ENCODE measurements at regions not wholly inside any gene's neighbourhood (a gene's known extent, or its start where the extent isn't known, plus 50 kb on each side); places are given as distances from the start of the nearest gene placed in this dataset.

GRCh38 chrX:6983207-6983955, 164.1 kb upstream of the STS start:
- Histone ChIP-seq H3K9me3 (no peaks in the 10 kb centered on the region), H3K4me1 (peaks cover 31% of the 10 kb centered on the region), H3K27ac (no peak overlapping the region), H3K36me3 (replicated peaks in 1 of 2; ENCODE audit: insufficient read depth in 1 of 2, low read depth in 2 of 2) (no peaks in the 10 kb centered on the region), H3K27me3 (no peaks in the 10 kb centered on the region), H3K4me3 (no peak overlapping the region)
- intact Hi-C loops (cut with DNase I): no loop called here
- no peak for ATAC-seq
- TF ChIP-seq, protein P1, sequence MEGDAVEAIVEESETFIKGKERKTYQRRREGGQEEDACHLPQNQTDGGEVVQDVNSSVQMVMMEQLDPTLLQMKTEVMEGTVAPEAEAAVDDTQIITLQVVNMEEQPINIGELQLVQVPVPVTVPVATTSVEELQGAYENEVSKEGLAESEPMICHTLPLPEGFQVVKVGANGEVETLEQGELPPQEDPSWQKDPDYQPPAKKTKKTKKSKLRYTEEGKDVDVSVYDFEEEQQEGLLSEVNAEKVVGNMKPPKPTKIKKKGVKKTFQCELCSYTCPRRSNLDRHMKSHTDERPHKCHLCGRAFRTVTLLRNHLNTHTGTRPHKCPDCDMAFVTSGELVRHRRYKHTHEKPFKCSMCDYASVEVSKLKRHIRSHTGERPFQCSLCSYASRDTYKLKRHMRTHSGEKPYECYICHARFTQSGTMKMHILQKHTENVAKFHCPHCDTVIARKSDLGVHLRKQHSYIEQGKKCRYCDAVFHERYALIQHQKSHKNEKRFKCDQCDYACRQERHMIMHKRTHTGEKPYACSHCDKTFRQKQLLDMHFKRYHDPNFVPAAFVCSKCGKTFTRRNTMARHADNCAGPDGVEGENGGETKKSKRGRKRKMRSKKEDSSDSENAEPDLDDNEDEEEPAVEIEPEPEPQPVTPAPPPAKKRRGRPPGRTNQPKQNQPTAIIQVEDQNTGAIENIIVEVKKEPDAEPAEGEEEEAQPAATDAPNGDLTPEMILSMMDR (IDR thresholded peaks at IDR 0.05): no peak
- TF ChIP-seq POLR2A (IDR thresholded peaks at IDR 0.05): no peak
- WGBS, 2 donors: 84 to 85% methylated on average over 11 of the region's 11 CpGs
- no peak for DNase-seq

GRCh38 chrX:6981718-6982406, 165.7 kb upstream of the STS start:
- 45 to 73% methylated on average over 6 to 8 of the region's 8 CpGs for WGBS, 2 donors

DNA sequence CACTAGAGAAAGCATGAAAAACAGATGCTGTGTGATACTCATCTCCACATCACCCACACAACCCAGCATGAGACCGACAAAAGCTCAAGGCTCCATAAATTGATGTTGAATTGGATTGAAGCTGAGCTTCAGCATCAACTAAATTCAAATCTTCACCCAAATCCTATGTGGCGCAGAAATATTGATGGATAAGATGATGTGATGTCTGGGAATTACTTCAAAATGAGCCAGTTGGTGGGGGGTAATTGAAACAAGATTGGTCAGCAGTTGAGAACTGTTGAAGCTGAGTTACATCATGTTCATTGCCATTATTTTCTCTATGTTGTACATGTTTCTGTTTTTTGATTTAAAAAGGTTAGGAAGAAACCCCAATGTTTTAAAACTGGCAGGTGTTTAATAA, 166.5 kb upstream of the STS start:
- intact Hi-C loops (cut with DNase I): no loop called here
- TF ChIP-seq, protein P1 (IDR thresholded peaks at IDR 0.05): no peak
- TF ChIP-seq POLR2A (IDR thresholded peaks at IDR 0.05): no peak

More at GRCh38 chrX:6981718-6982406, 165.7 kb upstream of the STS start:
- TF ChIP-seq, protein P1 (IDR thresholded peaks at IDR 0.05): no peak
- no peak for TF ChIP-seq POLR2A (IDR thresholded peaks at IDR 0.05)
- Histone ChIP-seq H3K4me1 (peaks cover 16% of the 10 kb centered on the region), H3K27ac (no peak overlapping the region), H3K4me3 (no peak overlapping the region), H3K27me3 (no peaks in the 10 kb centered on the region), H3K36me3 (replicated peaks in 1 of 2; ENCODE audit: insufficient read depth in 1 of 2, low read depth in 2 of 2) (no peaks in the 10 kb centered on the region), H3K9me3 (no peaks in the 10 kb centered on the region)
- no peak for ATAC-seq
- intact Hi-C loops (cut with DNase I): no loop called here
- no peak for DNase-seq

GRCh38 chrX:6968231-6968630, 179.3 kb upstream of the STS start:
- no peaks in the 10 kb centered on the region for H3K27me3 ChIP-seq
- no peak for ATAC-seq
- 82 to 89% methylated on average over 2 to 6 of the region's 6 CpGs for WGBS, 2 donors
- TF ChIP-seq, protein P1 (IDR thresholded peaks at IDR 0.05): no peak
- TF ChIP-seq POLR2A (IDR thresholded peaks at IDR 0.05): no peak
- H3K9me3 ChIP-seq: no peaks in the 10 kb centered on the region
- no peak overlapping the region for H3K4me3 ChIP-seq
- H3K27ac ChIP-seq: no peak overlapping the region
- DNase-seq: no peak
- intact Hi-C loops (cut with DNase I): no loop called here
- no peaks in the 10 kb centered on the region for H3K36me3 ChIP-seq (replicated peaks in 1 of 2; ENCODE audit: insufficient read depth in 1 of 2, low read depth in 2 of 2)
- no peaks in the 10 kb centered on the region for H3K4me1 ChIP-seq

More for the DNA sequence above, 166.5 kb upstream of the STS start:
- Histone ChIP-seq H3K4me3 (no peak overlapping the region), H3K27ac (no peak overlapping the region), H3K27me3 (no peaks in the 10 kb centered on the region), H3K9me3 (no peaks in the 10 kb centered on the region), H3K36me3 (replicated peaks in 1 of 2; ENCODE audit: insufficient read depth in 1 of 2, low read depth in 2 of 2) (no peaks in the 10 kb centered on the region), H3K4me1 (peaks cover 9% of the 10 kb centered on the region)
- ATAC-seq (no peak), DNase-seq (no peak)
- WGBS, 2 donors: 100% methylated on average over 2 of the region's 2 CpGs

Data from body of pancreas (tissue), 4 donors.